ENCODE measurements at regions not wholly inside any gene's neighbourhood (a gene's known extent, or its start where the extent isn't known, plus 50 kb on each side); places are given as distances from the start of the nearest gene placed in this dataset.

GRCh38 chr10:61567729-61568128 is 95.0 kb upstream of the CABCOCO1 start:
- TF ChIP-seq POLR2A (IDR thresholded peaks at IDR 0.05) (no peak), CTCF (IDR thresholded peaks at IDR 0.05) (no peak)
- DNase-seq: no peak
- 92 to 99% methylated on average over 2 of the region's 2 CpGs for WGBS, 2 donors
- Histone ChIP-seq H3K27me3 (no peaks in the 10 kb centered on the region), H3K36me3 (no peaks in the 10 kb centered on the region), H3K9me3 (no peaks in the 10 kb centered on the region), H3K4me1 (no peaks in the 10 kb centered on the region), H3K27ac (no peak overlapping the region), H3K4me3 (replicated peaks in 1 of 3) (no peak overlapping the region)
- intact Hi-C loops (cut with DNase I): no loop called here

- intact Hi-C loops (cut with DNase I): no loop called here
- WGBS, 2 donors: 81 to 88% methylated on average over 4 of the region's 4 CpGs
Observed at GRCh38 chr10:61565819-61566560, 96.7 kb upstream of the CABCOCO1 start.

GRCh38 chr10:61564444-61564843 is 98.3 kb upstream of the CABCOCO1 start:
- WGBS, 2 donors: 86 to 100% methylated on average over 1 of the region's 1 CpG
- H3K36me3 ChIP-seq: no peaks in the 10 kb centered on the region
- H3K4me3 ChIP-seq (replicated peaks in 1 of 3): no peak overlapping the region
- no peaks in the 10 kb centered on the region for H3K9me3 ChIP-seq
- H3K27me3 ChIP-seq: no peaks in the 10 kb centered on the region
- H3K27ac ChIP-seq: no peak overlapping the region
- intact Hi-C loops (cut with DNase I): no loop called here
- DNase-seq: no peak
- no peaks in the 10 kb centered on the region for H3K4me1 ChIP-seq
- TF ChIP-seq CTCF (IDR thresholded peaks at IDR 0.05) (no peak), POLR2A (IDR thresholded peaks at IDR 0.05) (no peak)

More at GRCh38 chr10:61565819-61566560, 96.7 kb upstream of the CABCOCO1 start:
- TF ChIP-seq POLR2A (IDR thresholded peaks at IDR 0.05): no peak
- no peak for TF ChIP-seq CTCF (IDR thresholded peaks at IDR 0.05)
- no peaks in the 10 kb centered on the region for H3K9me3 ChIP-seq
- no peak overlapping the region for H3K27ac ChIP-seq
- no peaks in the 10 kb centered on the region for H3K27me3 ChIP-seq
- H3K36me3 ChIP-seq: no peaks in the 10 kb centered on the region
- DNase-seq: no peak
- no peak overlapping the region for H3K4me3 ChIP-seq (replicated peaks in 1 of 3)
- H3K4me1 ChIP-seq: no peaks in the 10 kb centered on the region

- no peak overlapping the region for H3K27ac ChIP-seq
- TF ChIP-seq POLR2A (IDR thresholded peaks at IDR 0.05) (no peak), CTCF (IDR thresholded peaks at IDR 0.05) (no peak)
- intact Hi-C loops (cut with DNase I): no loop called here
Observed at GRCh38 chr10:61559615-61560014, 103.1 kb upstream of the CABCOCO1 start.

GRCh38 chr10:61558188-61558587 is 104.5 kb upstream of the CABCOCO1 start:
- Histone ChIP-seq H3K27ac (no peak overlapping the region), H3K4me1 (no peaks in the 10 kb centered on the region), H3K27me3 (no peaks in the 10 kb centered on the region), H3K36me3 (no peaks in the 10 kb centered on the region), H3K4me3 (replicated peaks in 1 of 3) (no peak overlapping the region), H3K9me3 (no peaks in the 10 kb centered on the region)
- TF ChIP-seq POLR2A (IDR thresholded peaks at IDR 0.05) (no peak), CTCF (IDR thresholded peaks at IDR 0.05) (no peak)
- WGBS, 2 donors: 82 to 85% methylated on average over 3 of the region's 3 CpGs
- intact Hi-C loops (cut with DNase I): no loop called here
- no peak for DNase-seq

More at GRCh38 chr10:61559615-61560014, 103.1 kb upstream of the CABCOCO1 start:
- no peaks in the 10 kb centered on the region for H3K36me3 ChIP-seq
- no peaks in the 10 kb centered on the region for H3K27me3 ChIP-seq
- no peaks in the 10 kb centered on the region for H3K4me1 ChIP-seq
- no peak overlapping the region for H3K4me3 ChIP-seq (replicated peaks in 1 of 3)
- H3K9me3 ChIP-seq: no peaks in the 10 kb centered on the region
- no peak for DNase-seq

Data from thyroid gland (tissue), 4 donors.